ENCODE measurements at regions not wholly inside any gene's neighbourhood (a gene's known extent, or its start where the extent isn't known, plus 50 kb on each side); places are given as distances from the start of the nearest gene placed in this dataset.

GRCh38 chr3:127404221-127405009 lies 116.6 kb upstream of the PRR20G start:
- BruUV-seq (replicated peaks) = no TSS peak
- TF ChIP-seq RAD21 (IDR thresholded peaks at IDR 0.05; ENCODE audit: low read length) (no peak), SMC3 (IDR thresholded peaks at IDR 0.05; ENCODE audit: low read depth, low read length) (no peak), ELK1 (IDR thresholded peaks at IDR 0.05; ENCODE audit: borderline replicate concordance, low read depth, low read length) (no peak), BHLHE40 (IDR thresholded peaks at IDR 0.05; ENCODE audit: low read depth, low read length) (no peak), MAFK (IDR thresholded peaks at IDR 0.05; ENCODE audit: low read depth, low read length) (no peak), FOS (IDR thresholded peaks at IDR 0.05; ENCODE audit: low read depth, low read length) (no peak), CEBPB (IDR thresholded peaks at IDR 0.05; ENCODE audit: low read depth, low read length) (no peak), MXI1 (IDR thresholded peaks at IDR 0.05; ENCODE audit: borderline replicate concordance, low read depth, low read length) (no peak), MAZ (IDR thresholded peaks at IDR 0.05; ENCODE audit: borderline replicate concordance, low read depth, low read length) (no peak), RCOR1 (IDR thresholded peaks at IDR 0.05; ENCODE audit: insufficient replicate concordance, low read length) (no peak), USF2 (IDR thresholded peaks at IDR 0.05; ENCODE audit: low read depth, low read length) (no peak), RFX5 (IDR thresholded peaks at IDR 0.05; ENCODE audit: low read depth, low read length) (no peak), NFE2L2 (IDR thresholded peaks at IDR 0.05; ENCODE audit: low read depth, low read length) (no peak), CHD1 (IDR thresholded peaks at IDR 0.05; ENCODE audit: low read depth, low read length) (no peak), POLR2A (IDR thresholded peaks at IDR 0.05; ENCODE audit: low read depth, low read length) (no peak), CTCF (conservative IDR thresholded peaks at IDR 0.05; ENCODE audit: low read depth, low read length) (no peak)
- no peak overlapping the region for H3K4ac ChIP-seq (ENCODE audit: low read depth, low read length)

More at GRCh38 chr3:127404221-127405009, 116.6 kb upstream of the PRR20G start:
- H3K18ac ChIP-seq (ENCODE audit: low read depth, low read length) = no peak overlapping the region
- no peaks in the 10 kb centered on the region for H3K79me1 ChIP-seq (ENCODE audit: low read depth in 1 of 2, low read length in 2 of 2)
- H3K4me2 ChIP-seq (ENCODE audit: low read depth, low read length) = no peak overlapping the region
- H3K14ac ChIP-seq (replicated peaks; ENCODE audit: low read depth, low read length) = no peak overlapping the region
- H3K9ac ChIP-seq (ENCODE audit: low read depth, low read length) = no peak overlapping the region
- H4K20me1 ChIP-seq (ENCODE audit: insufficient read depth, low read length) = no peaks in the 10 kb centered on the region
- no peak overlapping the region for H2BK20ac ChIP-seq (ENCODE audit: low read depth, low read length)
- no peaks in the 10 kb centered on the region for H3K36me3 ChIP-seq (ENCODE audit: control insufficient read depth, insufficient read depth, low read length)
- in situ Hi-C loops (cut with MboI; ENCODE audit: low sequenced_read_pairs) (no loop called here), dilution Hi-C loops (cut with HindIII; ENCODE audit: low sequenced_read_pairs, unreplicated experiment) (no loop called here), intact Hi-C loops (cut with micrococcal nuclease) (no loop called here)
- H3K9me3 ChIP-seq (ENCODE audit: control insufficient read depth, insufficient read depth, low read length) = no peaks in the 10 kb centered on the region
- POLR2A ChIA-PET (ENCODE audit: unreplicated experiment) = no interaction called here
- H3K4me1 ChIP-seq (ENCODE audit: control insufficient read depth, insufficient read depth, low read length) = no peaks in the 10 kb centered on the region
- 25% methylated on average over 2 of the region's 8 CpGs; no CpG with 5 or more reads in 1 of the 2 experiments for whole genome bisulfite sequencing, 2 experiments (ENCODE audit: extremely low coverage in 2 of 2, insufficient read length in 1 of 2)
- H2AK9ac ChIP-seq (replicated peaks; ENCODE audit: low read depth, low read length, poor library complexity) = no peak overlapping the region
- H3K27me3 ChIP-seq (ENCODE audit: control insufficient read depth, insufficient read depth, low read length) = peaks cover 18% of the 10 kb centered on the region
- no peak for ATAC-seq (ENCODE audit: low read depth)
- H3K4me3 ChIP-seq (ENCODE audit: insufficient read depth, low read depth, low read length) = no peak overlapping the region
- no peak overlapping the region for H4K8ac ChIP-seq (ENCODE audit: low read depth in 2 of 2, low read length in 2 of 2)
- H2AK5ac ChIP-seq (ENCODE audit: low read depth, low read length) = no peak overlapping the region
- CTCF ChIA-PET = no interaction called here
- no peak overlapping the region for H4K91ac ChIP-seq (ENCODE audit: insufficient read depth, low read depth, low read length)
- no peak for DNase-seq
- H2BK120ac ChIP-seq (ENCODE audit: low read depth, low read length) = no peak overlapping the region
- no peak overlapping the region for H2BK15ac ChIP-seq (ENCODE audit: low read depth, low read length)
- no peak overlapping the region for H2AFZ ChIP-seq (replicated peaks; ENCODE audit: low read length, poor library complexity)
- H2BK5ac ChIP-seq (ENCODE audit: low read depth, low read length, poor library complexity, severe bottlenecking) = no peak overlapping the region
- no peak overlapping the region for H3K27ac ChIP-seq (ENCODE audit: insufficient read depth, low read length)
- H3K56ac ChIP-seq (ENCODE audit: extremely low read depth, insufficient read depth, low read length) = no peak overlapping the region
- no peaks in the 10 kb centered on the region for H3K9me1 ChIP-seq (ENCODE audit: insufficient read depth, low read length)
- no peak overlapping the region for H3K23ac ChIP-seq (ENCODE audit: low read depth, low read length)
- H4K5ac ChIP-seq (ENCODE audit: low read depth, low read length) = no peak overlapping the region

Measured in IMR-90 (cell line).